ENCODE measurements at regions not wholly inside any gene's neighbourhood (a gene's known extent, or its start where the extent isn't known, plus 50 kb on each side); places are given as distances from the start of the nearest gene placed in this dataset.

- TF ChIP-seq USF2 (IDR thresholded peaks at IDR 0.05) (no peak), RFX5 (IDR thresholded peaks at IDR 0.05) (no peak), EP300 (IDR thresholded peaks at IDR 0.05) (no peak), CEBPB (IDR thresholded peaks at IDR 0.05) (no peak), JUNB (IDR thresholded peaks at IDR 0.05) (no peak), POLR2A (IDR thresholded peaks at IDR 0.05; ENCODE audit: low read length) (no peak)
Observed at GRCh38 chr3:31237887-31238286, 294.8 kb upstream of the STT3B start.

All from A549 (cell line).